ENCODE measurements at regions not wholly inside any gene's neighbourhood (a gene's known extent, or its start where the extent isn't known, plus 50 kb on each side); places are given as distances from the start of the nearest gene placed in this dataset.
"Not testable (repeated sequence)": the region's sequence is repeated elsewhere in the genome, so short reads cannot be mapped to it uniquely, and the experiment has no call there.

DNA sequence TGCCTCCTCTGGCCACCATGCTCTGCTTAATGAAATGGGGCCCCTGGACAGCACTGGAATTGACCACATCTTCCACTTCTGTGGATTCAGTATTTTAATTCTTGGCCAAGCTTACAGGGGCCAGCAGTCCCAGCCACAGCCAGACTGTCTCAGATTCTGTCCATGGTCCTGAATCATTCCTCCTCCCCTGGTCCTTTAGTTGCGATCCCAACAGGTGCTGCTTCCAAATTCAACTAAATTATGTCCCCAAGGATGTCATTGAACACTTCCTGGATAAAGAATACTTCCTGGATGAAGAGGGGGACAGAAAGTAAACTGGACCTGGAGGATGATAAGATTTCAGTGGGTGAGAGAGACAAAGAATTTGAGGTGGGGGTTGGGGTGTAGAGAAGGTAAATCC, 111.1 kb upstream of the FOXB1 start:
- no peak overlapping the region for H3K4me2 ChIP-seq (replicated peaks; ENCODE audit: low read depth, low read length, poor library complexity, severe bottlenecking)
- H3K9ac ChIP-seq (ENCODE audit: low read length): no peak overlapping the region
- H3K9me3 Mint-ChIP-seq (ENCODE audit: insufficient read depth): peaks cover 3% of the 10 kb centered on the region
- peaks cover 26% of the 10 kb centered on the region for H3K27me3 Mint-ChIP-seq
- H4K20me1 ChIP-seq (ENCODE audit: control insufficient read depth, insufficient read depth, low read length, poor library complexity, severe bottlenecking): no peaks in the 10 kb centered on the region
- H3K4me3 Mint-ChIP-seq: no peak overlapping the region
- H2AFZ ChIP-seq (ENCODE audit: insufficient read depth, low read depth, low read length, poor library complexity, severe bottlenecking): no peak overlapping the region
- CTCF ChIA-PET: no interaction called here
- H3K27me3 ChIP-seq (replicated peaks in 1 of 4; ENCODE audit: control extremely low read depth in 1 of 4, control insufficient read depth in 3 of 4, insufficient read depth in 4 of 4, low read length in 3 of 4): peaks cover 0 to 7% (median 2%) of the 10 kb centered on the region in 4 experiments
- no peaks in the 10 kb centered on the region for H3K4me1 Mint-ChIP-seq
- H3K36me3 ChIP-seq (replicated peaks in 1 of 2; ENCODE audit: control extremely low read depth in 1 of 2, control insufficient read depth in 1 of 2, extremely low read depth in 1 of 2, insufficient read depth in 2 of 2, low read length in 1 of 2): no peaks in the 10 kb centered on the region
- no peaks in the 10 kb centered on the region for H3K79me2 ChIP-seq (ENCODE audit: control insufficient read depth, insufficient read depth, low read length)
- no peak overlapping the region for H3K27ac ChIP-seq (ENCODE audit: low read length in 2 of 2)
- H3K27ac Mint-ChIP-seq: no peak overlapping the region
- no peaks in the 10 kb centered on the region for H3K9me3 ChIP-seq (ENCODE audit: control extremely low read depth in 1 of 3, control insufficient read depth in 2 of 3, insufficient read depth in 1 of 3, low read length in 2 of 3)
- DNase-seq (no peak), ATAC-seq (ENCODE audit: low read depth) (no peak)
- no peak overlapping the region for H3K4me3 ChIP-seq (ENCODE audit: control extremely low read depth in 1 of 5, extremely low read depth in 1 of 5, insufficient read depth in 1 of 5, low read depth in 2 of 5, low read length in 4 of 5)
- WGBS (ENCODE audit: insufficient coverage): no CpG with 5 or more reads among the region's 1 CpG
- intact Hi-C loops (cut with micrococcal nuclease): no loop called here
- POLR2A ChIA-PET: no interaction called here
- no peak for TF ChIP-seq EZH2 (IDR thresholded peaks at IDR 0.05; ENCODE audit: borderline replicate concordance, insufficient read depth, low read depth, low read length, poor library complexity, severe bottlenecking)
- TF ChIP-seq, protein P1, sequence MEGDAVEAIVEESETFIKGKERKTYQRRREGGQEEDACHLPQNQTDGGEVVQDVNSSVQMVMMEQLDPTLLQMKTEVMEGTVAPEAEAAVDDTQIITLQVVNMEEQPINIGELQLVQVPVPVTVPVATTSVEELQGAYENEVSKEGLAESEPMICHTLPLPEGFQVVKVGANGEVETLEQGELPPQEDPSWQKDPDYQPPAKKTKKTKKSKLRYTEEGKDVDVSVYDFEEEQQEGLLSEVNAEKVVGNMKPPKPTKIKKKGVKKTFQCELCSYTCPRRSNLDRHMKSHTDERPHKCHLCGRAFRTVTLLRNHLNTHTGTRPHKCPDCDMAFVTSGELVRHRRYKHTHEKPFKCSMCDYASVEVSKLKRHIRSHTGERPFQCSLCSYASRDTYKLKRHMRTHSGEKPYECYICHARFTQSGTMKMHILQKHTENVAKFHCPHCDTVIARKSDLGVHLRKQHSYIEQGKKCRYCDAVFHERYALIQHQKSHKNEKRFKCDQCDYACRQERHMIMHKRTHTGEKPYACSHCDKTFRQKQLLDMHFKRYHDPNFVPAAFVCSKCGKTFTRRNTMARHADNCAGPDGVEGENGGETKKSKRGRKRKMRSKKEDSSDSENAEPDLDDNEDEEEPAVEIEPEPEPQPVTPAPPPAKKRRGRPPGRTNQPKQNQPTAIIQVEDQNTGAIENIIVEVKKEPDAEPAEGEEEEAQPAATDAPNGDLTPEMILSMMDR (IDR thresholded peaks at IDR 0.05): no peak
- no peaks in the 10 kb centered on the region for H3K4me1 ChIP-seq (ENCODE audit: control insufficient read depth in 2 of 2, insufficient read depth in 2 of 2, low read length in 2 of 2)

DNA sequence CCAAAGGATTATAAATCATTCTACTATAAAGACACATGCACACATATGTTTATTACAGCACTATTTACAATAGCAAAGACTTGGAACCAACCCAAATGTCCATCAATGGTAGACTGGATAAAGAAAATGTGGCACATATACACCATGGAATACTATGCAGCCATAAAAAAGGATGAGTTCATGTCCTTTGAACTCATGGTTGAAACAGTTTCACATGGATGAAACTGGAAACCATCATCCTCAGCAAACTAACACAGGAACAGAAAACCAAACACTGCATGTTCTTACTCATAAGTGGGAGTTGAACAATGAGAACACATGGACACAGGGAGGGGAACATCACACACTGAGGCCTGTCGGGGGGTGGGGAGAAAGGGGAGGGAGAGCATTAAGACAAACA, 116.2 kb upstream of the FOXB1 start:
- H4K20me1 ChIP-seq (ENCODE audit: control insufficient read depth, insufficient read depth, low read length, poor library complexity, severe bottlenecking); H3K27me3 ChIP-seq (replicated peaks in 1 of 4; ENCODE audit: control extremely low read depth in 1 of 4, control insufficient read depth in 3 of 4, insufficient read depth in 4 of 4, low read length in 3 of 4); H3K4me3 ChIP-seq (ENCODE audit: control extremely low read depth in 1 of 5, extremely low read depth in 1 of 5, insufficient read depth in 1 of 5, low read depth in 2 of 5, low read length in 4 of 5); H3K4me2 ChIP-seq (replicated peaks; ENCODE audit: low read depth, low read length, poor library complexity, severe bottlenecking); H3K9me3 Mint-ChIP-seq (ENCODE audit: insufficient read depth); POLR2A ChIA-PET; H3K4me1 Mint-ChIP-seq; intact Hi-C loops (cut with micrococcal nuclease); H3K27ac ChIP-seq (ENCODE audit: low read length in 2 of 2); H3K79me2 ChIP-seq (ENCODE audit: control insufficient read depth, insufficient read depth, low read length); CTCF ChIA-PET; H3K4me1 ChIP-seq (ENCODE audit: control insufficient read depth in 2 of 2, insufficient read depth in 2 of 2, low read length in 2 of 2); H3K27ac Mint-ChIP-seq; H3K36me3 ChIP-seq (replicated peaks in 1 of 2; ENCODE audit: control extremely low read depth in 1 of 2, control insufficient read depth in 1 of 2, extremely low read depth in 1 of 2, insufficient read depth in 2 of 2, low read length in 1 of 2); H3K4me3 Mint-ChIP-seq; H3K9me3 ChIP-seq (ENCODE audit: control extremely low read depth in 1 of 3, control insufficient read depth in 2 of 3, insufficient read depth in 1 of 3, low read length in 2 of 3); H2AFZ ChIP-seq (ENCODE audit: insufficient read depth, low read depth, low read length, poor library complexity, severe bottlenecking); ATAC-seq (ENCODE audit: low read depth); H3K9ac ChIP-seq (ENCODE audit: low read length); DNase-seq: not testable (repeated sequence)
- no CpG with 5 or more reads among the region's 1 CpG for WGBS (ENCODE audit: insufficient coverage)
- H3K27me3 Mint-ChIP-seq: peaks cover 27% of the 10 kb centered on the region
